Tibial nerve (tissue), 4 donors: ENCODE measurements at regions not wholly inside any gene's neighbourhood (a gene's known extent, or its start where the extent isn't known, plus 50 kb on each side); places are given as distances from the start of the nearest gene placed in this dataset.

ENCODE experiments used
- CTCF ChIP-seq, 5 experiments: fragments of 200-600 bp in 3 of 5; fragments of 450-650 bp in 2 of 5; sonication (generic) in 3 of 5; IDR thresholded peaks; one replicate each; pipeline ENCODE4 v1.5.1; 2016 to 2019; ENCODE audit warnings: antibody characterized with exemption in 5 of 5, mild to moderate bottlenecking in 3 of 5, moderate library complexity in 2 of 5
- EP300 ChIP-seq, 2 donors: sonication (generic); formaldehyde crosslinking; IDR thresholded peaks; one replicate each; pipeline ENCODE4 v1.6.1; 2017; ENCODE audit warnings: antibody characterized with exemption in 2 of 2, mild to moderate bottlenecking in 1 of 2
- POLR2A ChIP-seq, 2 donors: fragments of 450-650 bp; IDR thresholded peaks; one replicate each; pipeline ENCODE4 v1.6.1; 2017; ENCODE audit warnings: antibody characterized with exemption in 2 of 2, mild to moderate bottlenecking in 2 of 2, moderate library complexity in 2 of 2

GRCh38 chr5:51811883-51812471, 428.7 kb downstream of the ISL1 start:
- TF ChIP-seq CTCF (IDR thresholded peaks at IDR 0.05): no peak
- TF ChIP-seq EP300 (IDR thresholded peaks at IDR 0.05): no peak
- no peak for TF ChIP-seq POLR2A (IDR thresholded peaks at IDR 0.05)
